ENCODE measurements at regions not wholly inside any gene's neighbourhood (a gene's known extent, or its start where the extent isn't known, plus 50 kb on each side); places are given as distances from the start of the nearest gene placed in this dataset.
A peak's percentile ranks its signal among the peaks of the same experiment; 100 is the strongest.

GRCh38 chr6:134621858-134622257 is 303.9 kb upstream of the SGK1 start:
- Histone ChIP-seq H2BK15ac (ENCODE audit: low read depth, poor library complexity, severe bottlenecking) (no peak overlapping the region), H2BK5ac (ENCODE audit: low read depth, low read length, poor library complexity, severe bottlenecking) (no peak overlapping the region), H3K9ac (ENCODE audit: low read length) (no peak overlapping the region), H3K79me1 (replicated peaks; ENCODE audit: low read length, poor library complexity, severe bottlenecking) (no peaks in the 10 kb centered on the region), H3K23ac (ENCODE audit: low read length in 2 of 2) (no peak overlapping the region), H2BK12ac (ENCODE audit: low read length in 2 of 2) (no peak overlapping the region), H3K36me3 (ENCODE audit: control insufficient read depth in 1 of 2, insufficient read depth in 2 of 2, low read depth in 1 of 2, low read length in 2 of 2) (no peaks in the 10 kb centered on the region), H2AFZ (ENCODE audit: low read depth, low read length) (no peak overlapping the region), H3K27ac (ENCODE audit: low read length, poor library complexity, severe bottlenecking) (no peak overlapping the region), H3K4me2 (ENCODE audit: low read length, poor library complexity, severe bottlenecking) (no peak overlapping the region), H3K4ac (ENCODE audit: low read depth in 1 of 2, low read length in 2 of 2) (no peak overlapping the region), H3K14ac (ENCODE audit: low read length in 2 of 2) (no peak overlapping the region), H3K4me1 (ENCODE audit: control insufficient read depth, insufficient read depth, low read depth, low read length) (no peaks in the 10 kb centered on the region), H3K27me3 (ENCODE audit: control insufficient read depth in 1 of 2, insufficient read depth in 1 of 2, low read length in 2 of 2) (peaks cover 0 to 5% of the 10 kb centered on the region in 2 experiments), H2AK5ac (ENCODE audit: low read length, severe bottlenecking) (no peak overlapping the region), H3K18ac (ENCODE audit: low read depth in 1 of 2, low read length in 2 of 2) (no peak overlapping the region), H2BK120ac (ENCODE audit: low read depth, low read length) (no peak overlapping the region), H3K9me3 (ENCODE audit: control insufficient read depth, low read length) (no peaks in the 10 kb centered on the region), H3K4me3 (ENCODE audit: insufficient read depth in 1 of 2, low read depth in 1 of 2, low read length in 2 of 2) (no peak overlapping the region), H4K91ac (ENCODE audit: low read length) (no peak overlapping the region), H4K8ac (ENCODE audit: low read length) (no peak overlapping the region)
- DNase-seq: no peak

GRCh38 chr6:134619789-134620188 is 301.9 kb upstream of the SGK1 start:
- H3K27ac ChIP-seq (ENCODE audit: low read length, poor library complexity, severe bottlenecking): no peak overlapping the region
- peak; percentile 84 for DNase-seq
- no peak overlapping the region for H2AFZ ChIP-seq (ENCODE audit: low read depth, low read length)
- peaks cover 0 to 5% of the 10 kb centered on the region in 2 experiments for H3K27me3 ChIP-seq (ENCODE audit: control insufficient read depth in 1 of 2, insufficient read depth in 1 of 2, low read length in 2 of 2)
- H3K9ac ChIP-seq (ENCODE audit: low read length): no peak overlapping the region
- no peak overlapping the region for H2BK5ac ChIP-seq (ENCODE audit: low read depth, low read length, poor library complexity, severe bottlenecking)
- H3K23ac ChIP-seq (ENCODE audit: low read length in 2 of 2): no peak overlapping the region
- no peak overlapping the region for H2BK120ac ChIP-seq (ENCODE audit: low read depth, low read length)
- H3K18ac ChIP-seq (ENCODE audit: low read depth in 1 of 2, low read length in 2 of 2): no peak overlapping the region
- no peak overlapping the region for H2AK5ac ChIP-seq (ENCODE audit: low read length, severe bottlenecking)
- no peak overlapping the region for H3K4ac ChIP-seq (ENCODE audit: low read depth in 1 of 2, low read length in 2 of 2)
- H2BK15ac ChIP-seq (ENCODE audit: low read depth, poor library complexity, severe bottlenecking): no peak overlapping the region
- H3K4me2 ChIP-seq (ENCODE audit: low read length, poor library complexity, severe bottlenecking): no peak overlapping the region
- H4K91ac ChIP-seq (ENCODE audit: low read length): no peak overlapping the region
- no peaks in the 10 kb centered on the region for H3K36me3 ChIP-seq (ENCODE audit: control insufficient read depth in 1 of 2, insufficient read depth in 2 of 2, low read depth in 1 of 2, low read length in 2 of 2)
- H3K79me1 ChIP-seq (replicated peaks; ENCODE audit: low read length, poor library complexity, severe bottlenecking): no peaks in the 10 kb centered on the region
- H3K9me3 ChIP-seq (ENCODE audit: control insufficient read depth, low read length): no peaks in the 10 kb centered on the region
- H3K4me1 ChIP-seq (ENCODE audit: control insufficient read depth, insufficient read depth, low read depth, low read length): no peaks in the 10 kb centered on the region
- H3K14ac ChIP-seq (ENCODE audit: low read length in 2 of 2): no peak overlapping the region
- H2BK12ac ChIP-seq (ENCODE audit: low read length in 2 of 2): no peak overlapping the region
- 32% methylated on average over 4 of the region's 4 CpGs for WGBS
- H4K8ac ChIP-seq (ENCODE audit: low read length): no peak overlapping the region
- H3K4me3 ChIP-seq (ENCODE audit: insufficient read depth in 1 of 2, low read depth in 1 of 2, low read length in 2 of 2): no peak overlapping the region

GRCh38 chr6:134619077-134619476 is 301.2 kb upstream of the SGK1 start:
- H3K36me3 ChIP-seq (ENCODE audit: control insufficient read depth in 1 of 2, insufficient read depth in 2 of 2, low read depth in 1 of 2, low read length in 2 of 2): no peaks in the 10 kb centered on the region
- no peak overlapping the region for H2BK5ac ChIP-seq (ENCODE audit: low read depth, low read length, poor library complexity, severe bottlenecking)
- H2BK12ac ChIP-seq (ENCODE audit: low read length in 2 of 2): no peak overlapping the region
- H2AFZ ChIP-seq (ENCODE audit: low read depth, low read length): no peak overlapping the region
- DNase-seq: no peak
- H2BK15ac ChIP-seq (ENCODE audit: low read depth, poor library complexity, severe bottlenecking): no peak overlapping the region
- H3K4me1 ChIP-seq (ENCODE audit: control insufficient read depth, insufficient read depth, low read depth, low read length): no peaks in the 10 kb centered on the region
- peaks cover 0 to 5% of the 10 kb centered on the region in 2 experiments for H3K27me3 ChIP-seq (ENCODE audit: control insufficient read depth in 1 of 2, insufficient read depth in 1 of 2, low read length in 2 of 2)
- H3K14ac ChIP-seq (ENCODE audit: low read length in 2 of 2): no peak overlapping the region
- H3K27ac ChIP-seq (ENCODE audit: low read length, poor library complexity, severe bottlenecking): no peak overlapping the region
- H3K23ac ChIP-seq (ENCODE audit: low read length in 2 of 2): no peak overlapping the region
- no peak overlapping the region for H3K4me2 ChIP-seq (ENCODE audit: low read length, poor library complexity, severe bottlenecking)
- H3K9me3 ChIP-seq (ENCODE audit: control insufficient read depth, low read length): no peaks in the 10 kb centered on the region
- H4K8ac ChIP-seq (ENCODE audit: low read length): no peak overlapping the region
- no peaks in the 10 kb centered on the region for H3K79me1 ChIP-seq (replicated peaks; ENCODE audit: low read length, poor library complexity, severe bottlenecking)
- no peak overlapping the region for H3K18ac ChIP-seq (ENCODE audit: low read depth in 1 of 2, low read length in 2 of 2)
- H2BK120ac ChIP-seq (ENCODE audit: low read depth, low read length): no peak overlapping the region
- H4K91ac ChIP-seq (ENCODE audit: low read length): no peak overlapping the region
- no peak overlapping the region for H3K4me3 ChIP-seq (ENCODE audit: insufficient read depth in 1 of 2, low read depth in 1 of 2, low read length in 2 of 2)
- no peak overlapping the region for H3K4ac ChIP-seq (ENCODE audit: low read depth in 1 of 2, low read length in 2 of 2)
- H3K9ac ChIP-seq (ENCODE audit: low read length): no peak overlapping the region
- WGBS: 96% methylated on average over 5 of the region's 5 CpGs
- H2AK5ac ChIP-seq (ENCODE audit: low read length, severe bottlenecking): no peak overlapping the region

DNA sequence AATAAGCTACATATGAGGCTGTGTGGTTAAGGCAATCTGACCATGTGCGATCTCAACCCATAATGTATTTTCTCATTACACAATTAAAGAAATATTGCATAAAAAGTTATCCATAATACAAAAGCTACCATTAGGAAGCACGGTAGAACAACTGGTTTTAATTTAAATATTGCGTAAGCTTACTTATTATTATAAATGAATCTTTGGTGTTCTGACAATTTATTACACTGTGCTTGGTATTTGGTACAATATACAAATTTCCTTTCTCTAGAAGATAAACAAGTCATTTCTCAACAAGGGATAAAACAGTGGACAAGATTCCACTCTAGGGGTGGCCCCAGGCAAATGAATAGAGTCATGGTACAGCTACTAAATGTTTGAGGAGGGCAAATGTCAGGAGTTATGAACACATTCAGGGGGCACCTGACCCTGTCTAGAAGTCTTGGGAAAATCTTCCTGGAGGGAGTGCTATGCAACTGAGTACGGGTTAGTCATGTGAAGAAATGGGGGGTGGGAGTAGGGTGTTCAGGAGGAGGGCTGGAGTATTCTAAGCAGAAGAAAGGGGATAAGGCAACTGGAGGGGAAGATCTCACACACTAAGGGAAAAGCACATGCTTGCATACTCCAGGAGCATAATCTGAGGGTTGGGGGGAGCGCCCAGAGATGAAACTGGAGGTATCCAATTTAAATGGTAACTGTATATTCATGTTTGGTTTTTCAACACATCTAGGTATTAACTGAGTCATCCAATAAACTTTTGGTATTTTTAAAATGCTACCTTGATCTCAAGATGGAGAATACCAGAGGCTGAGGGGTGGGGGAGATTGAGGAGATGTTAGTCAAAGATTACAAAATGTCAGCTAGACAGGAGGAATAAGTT is 296.9 kb upstream of the SGK1 start:
- Histone ChIP-seq H3K27me3 (ENCODE audit: control insufficient read depth in 1 of 2, insufficient read depth in 1 of 2, low read length in 2 of 2) (peaks cover 0 to 5% of the 10 kb centered on the region in 2 experiments), H3K4me1 (ENCODE audit: control insufficient read depth, insufficient read depth, low read depth, low read length) (no peaks in the 10 kb centered on the region), H3K79me1 (replicated peaks; ENCODE audit: low read length, poor library complexity, severe bottlenecking) (no peaks in the 10 kb centered on the region), H2AK5ac (ENCODE audit: low read length, severe bottlenecking) (no peak overlapping the region), H3K9me3 (ENCODE audit: control insufficient read depth, low read length) (no peaks in the 10 kb centered on the region), H3K23ac (ENCODE audit: low read length in 2 of 2) (no peak overlapping the region), H2BK5ac (ENCODE audit: low read depth, low read length, poor library complexity, severe bottlenecking) (no peak overlapping the region), H4K91ac (ENCODE audit: low read length) (no peak overlapping the region), H2AFZ (ENCODE audit: low read depth, low read length) (no peak overlapping the region), H3K4me3 (ENCODE audit: insufficient read depth in 1 of 2, low read depth in 1 of 2, low read length in 2 of 2) (no peak overlapping the region), H3K36me3 (ENCODE audit: control insufficient read depth in 1 of 2, insufficient read depth in 2 of 2, low read depth in 1 of 2, low read length in 2 of 2) (no peaks in the 10 kb centered on the region), H3K4me2 (ENCODE audit: low read length, poor library complexity, severe bottlenecking) (no peak overlapping the region), H3K18ac (ENCODE audit: low read depth in 1 of 2, low read length in 2 of 2) (no peak overlapping the region), H2BK15ac (ENCODE audit: low read depth, poor library complexity, severe bottlenecking) (no peak overlapping the region), H4K8ac (ENCODE audit: low read length) (no peak overlapping the region), H2BK120ac (ENCODE audit: low read depth, low read length) (no peak overlapping the region), H3K9ac (ENCODE audit: low read length) (no peak overlapping the region), H3K27ac (ENCODE audit: low read length, poor library complexity, severe bottlenecking) (no peak overlapping the region), H3K4ac (ENCODE audit: low read depth in 1 of 2, low read length in 2 of 2) (no peak overlapping the region), H3K14ac (ENCODE audit: low read length in 2 of 2) (no peak overlapping the region), H2BK12ac (ENCODE audit: low read length in 2 of 2) (peak overlapping the region in 1 of 2 experiments; percentile 37)
- 97% methylated on average over 2 of the region's 5 CpGs for WGBS
- DNase-seq: peak; percentile 13

All from mesenchymal stem cell (in vitro differentiated cells and primary cell).